Neural crest cell (in vitro differentiated cells): ENCODE measurements at regions not wholly inside any gene's neighbourhood (a gene's known extent, or its start where the extent isn't known, plus 50 kb on each side); places are given as distances from the start of the nearest gene placed in this dataset.

Experiments used
- DNase-seq: peaks from one replicate; pipeline ENCODE4 v3.0.0; 2021; ENCODE audit warnings: low read depth, mixed read lengths, low spot score
- H3K27ac Mint-ChIP-seq: one replicate; pipeline ENCODE4 v1.8.0; 2021; ENCODE audit warnings: mild to moderate bottlenecking, mixed read lengths; ENCODE audit not compliant: unreplicated experiment
- H3K27me3 Mint-ChIP-seq: 2 replicates; pipeline ENCODE4 v1.8.0; 2021; ENCODE audit warnings: low read depth, mild to moderate bottlenecking, mixed read lengths
- H3K36me3 Mint-ChIP-seq: 2 replicates; pipeline ENCODE4 v1.8.0; 2021; ENCODE audit warnings: low read depth, mild to moderate bottlenecking, mixed read lengths
- H3K4me1 Mint-ChIP-seq: 2 replicates; pipeline ENCODE4 v1.8.0; 2021; ENCODE audit warnings: mixed read lengths
- H3K4me3 Mint-ChIP-seq: one replicate; pipeline ENCODE4 v1.8.0; 2021; ENCODE audit warnings: mild to moderate bottlenecking, mixed read lengths
- H3K9me3 Mint-ChIP-seq: 2 replicates; pipeline ENCODE4 v1.8.0; 2021; ENCODE audit warnings: mixed read lengths
- CTCF ChIP-seq: fragments of 200-600 bp; sonication (generic); conservative IDR thresholded peaks from 2 replicates; pipeline ENCODE4 v1.5.0; 2021; ENCODE audit warnings: antibody characterized with exemption, mild to moderate bottlenecking

DNA sequence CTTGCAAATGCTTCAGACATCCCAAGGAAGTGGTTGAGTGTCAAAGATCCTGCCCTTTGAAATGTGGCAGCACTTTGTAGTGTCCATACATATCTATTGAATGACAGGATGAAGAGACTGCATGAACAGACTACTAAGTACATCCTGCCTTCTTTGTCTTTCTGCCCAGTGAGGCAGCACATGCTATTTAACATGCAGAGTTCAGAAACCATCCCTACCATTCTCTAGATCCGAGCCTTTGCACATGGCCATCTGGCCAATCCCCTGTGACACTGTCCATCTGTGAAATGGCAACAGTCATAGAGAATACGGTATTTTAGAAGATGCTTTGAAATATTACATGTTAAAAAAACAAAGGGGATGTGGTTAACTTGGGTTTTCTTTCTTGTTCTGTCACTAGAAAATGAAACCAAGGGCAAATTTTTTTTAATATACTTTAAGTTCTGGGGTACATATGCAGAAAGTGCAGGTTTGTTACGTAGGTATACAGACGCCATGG is 519.6 kb downstream of the NTRK3 start:
- Mint-ChIP-seq H3K36me3 (no peaks in the 10 kb centered on the region), H3K9me3 (no peaks in the 10 kb centered on the region), H3K27ac (no peak overlapping the region), H3K4me3 (no peak overlapping the region), H3K4me1 (peaks cover 22% of the 10 kb centered on the region), H3K27me3 (no peaks in the 10 kb centered on the region)
- DNase-seq, result no peak
- no peak for TF ChIP-seq CTCF

- peaks cover 22% of the 10 kb centered on the region for H3K4me1 Mint-ChIP-seq
- no peak for DNase-seq
Observed at GRCh38 chr15:87736401-87736800, 520.1 kb downstream of the NTRK3 start.

DNA sequence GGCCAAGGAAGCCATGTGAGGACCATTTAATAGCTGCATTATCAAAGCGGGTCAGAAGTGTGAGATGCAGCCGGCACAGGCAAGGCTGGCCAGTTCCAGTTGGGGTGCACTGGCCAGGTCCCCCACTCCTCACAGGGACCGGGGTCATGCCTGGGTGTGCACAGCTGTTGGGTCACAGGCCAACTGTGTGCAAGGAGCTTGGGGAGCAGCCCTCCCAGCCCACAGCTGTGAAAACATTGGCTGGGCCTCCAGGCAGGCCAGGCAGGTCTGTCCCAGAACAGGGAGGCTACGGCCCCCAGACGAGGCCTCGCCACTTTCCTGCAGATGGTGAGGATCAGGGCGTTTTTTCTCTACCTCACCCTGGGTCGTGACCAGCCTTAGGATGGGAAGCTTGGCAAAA is 521.0 kb downstream of the NTRK3 start:
- H3K4me1 Mint-ChIP-seq, result peaks cover 22% of the 10 kb centered on the region

More at GRCh38 chr15:87736401-87736800, 520.1 kb downstream of the NTRK3 start:
- H3K27ac Mint-ChIP-seq, result peak overlapping the region; percentile 41
- H3K4me3 Mint-ChIP-seq, result no peak overlapping the region
- H3K27me3 Mint-ChIP-seq, result no peaks in the 10 kb centered on the region
- no peaks in the 10 kb centered on the region for H3K36me3 Mint-ChIP-seq
- no peak for TF ChIP-seq CTCF
- no peaks in the 10 kb centered on the region for H3K9me3 Mint-ChIP-seq

GRCh38 chr15:87734571-87735373 is 521.8 kb downstream of the NTRK3 start:
- TF ChIP-seq CTCF, result no peak
- DNase-seq, result no peak
- peaks cover 22% of the 10 kb centered on the region for H3K4me1 Mint-ChIP-seq
- no peaks in the 10 kb centered on the region for H3K27me3 Mint-ChIP-seq
- H3K36me3 Mint-ChIP-seq, result no peaks in the 10 kb centered on the region
- H3K4me3 Mint-ChIP-seq, result no peak overlapping the region
- no peaks in the 10 kb centered on the region for H3K9me3 Mint-ChIP-seq
- no peak overlapping the region for H3K27ac Mint-ChIP-seq

More for the DNA sequence above, 521.0 kb downstream of the NTRK3 start:
- no peak for DNase-seq
- H3K36me3 Mint-ChIP-seq, result no peaks in the 10 kb centered on the region
- H3K4me3 Mint-ChIP-seq, result no peak overlapping the region
- no peak for TF ChIP-seq CTCF
- no peaks in the 10 kb centered on the region for H3K27me3 Mint-ChIP-seq
- no peak overlapping the region for H3K27ac Mint-ChIP-seq
- H3K9me3 Mint-ChIP-seq, result no peaks in the 10 kb centered on the region

GRCh38 chr15:87733977-87734376 is 522.6 kb downstream of the NTRK3 start:
- Mint-ChIP-seq H3K4me1 (peaks cover 22% of the 10 kb centered on the region), H3K36me3 (no peaks in the 10 kb centered on the region), H3K4me3 (no peak overlapping the region), H3K9me3 (no peaks in the 10 kb centered on the region), H3K27ac (no peak overlapping the region), H3K27me3 (no peaks in the 10 kb centered on the region)
- DNase-seq, result no peak
- no peak for TF ChIP-seq CTCF
